H9 (cell line): ENCODE measurements at regions not wholly inside any gene's neighbourhood (a gene's known extent, or its start where the extent isn't known, plus 50 kb on each side); places are given as distances from the start of the nearest gene placed in this dataset.

Source experiments
- DNase-seq: peaks from one replicate; pipeline ENCODE4 v3.0.0-alpha.2; 2017
- H2AFZ ChIP-seq: one replicate; pipeline ENCODE4 v1.6.1; 2013; ENCODE audit warnings: mild to moderate bottlenecking, low read length, control low read depth, moderate library complexity
- H2AK5ac ChIP-seq: 2 replicates; pipeline ENCODE4 v1.6.1; 2013; ENCODE audit warnings: low read length, control low read depth, mixed read lengths; ENCODE audit not compliant: insufficient read length
- H2BK120ac ChIP-seq: one replicate; pipeline ENCODE4 v1.6.1; 2013; ENCODE audit warnings: low read depth, mild to moderate bottlenecking, low read length, control low read depth, inconsistent platforms; ENCODE audit not compliant: poor library complexity, severe bottlenecking
- H2BK12ac ChIP-seq: 2 replicates; pipeline ENCODE4 v1.6.1; 2013; ENCODE audit warnings: low read length, control low read depth, mixed read lengths, low read depth; ENCODE audit not compliant: insufficient read length
- H2BK15ac ChIP-seq: 2 replicates; pipeline ENCODE4 v1.6.1; 2013; ENCODE audit warnings: low read depth, low read length, control low read depth
- H2BK20ac ChIP-seq: one replicate; pipeline ENCODE4 v1.6.1; 2013; ENCODE audit warnings: low read depth, mild to moderate bottlenecking, low read length, control low read depth, inconsistent platforms; ENCODE audit not compliant: poor library complexity, severe bottlenecking
- H2BK5ac ChIP-seq: 2 replicates; pipeline ENCODE4 v1.6.1; 2013; ENCODE audit warnings: low read length, control low read depth, mixed read lengths; ENCODE audit not compliant: insufficient read length
- H3K14ac ChIP-seq: 2 replicates; pipeline ENCODE4 v1.6.1; 2013; ENCODE audit warnings: low read length, control low read depth; ENCODE audit not compliant: insufficient read depth
- H3K18ac ChIP-seq: 2 replicates; pipeline ENCODE4 v1.6.1; 2013; ENCODE audit warnings: low read depth, mild to moderate bottlenecking, mixed read lengths, low read length, control low read depth; ENCODE audit not compliant: insufficient read length
- H3K23ac ChIP-seq: 2 replicates; pipeline ENCODE4 v1.6.1; 2013; ENCODE audit warnings: low read length, control low read depth, mixed read lengths, low read depth; ENCODE audit not compliant: insufficient read length
- H3K23me2 ChIP-seq: 2 replicates; pipeline ENCODE4 v1.6.1; 2013; ENCODE audit warnings: low read depth, mild to moderate bottlenecking, mixed read lengths, low read length, control low read depth; ENCODE audit not compliant: insufficient read length, poor library complexity, severe bottlenecking
- H3K27ac ChIP-seq: 2 replicates; pipeline ENCODE4 v1.5.1; 2013; ENCODE audit warnings: low read length, control low read depth, mixed read lengths, low read depth; ENCODE audit not compliant: insufficient read length
- H3K27me3 ChIP-seq: 2 replicates; pipeline ENCODE4 v1.6.1; 2013; ENCODE audit warnings: low read length, control low read depth, inconsistent platforms; ENCODE audit not compliant: insufficient read depth
- H3K4ac ChIP-seq: 2 replicates; pipeline ENCODE4 v1.6.1; 2013; ENCODE audit warnings: low read depth, mild to moderate bottlenecking, control low read depth, inconsistent platforms, low read length, moderate library complexity
- H3K4me1 ChIP-seq: 2 replicates; pipeline ENCODE4 v1.6.1; 2013; ENCODE audit warnings: low read length, control low read depth, inconsistent platforms; ENCODE audit not compliant: insufficient read depth
- H3K4me2 ChIP-seq: 2 replicates; pipeline ENCODE4 v1.6.1; 2013; ENCODE audit warnings: low read length, control low read depth, mixed read lengths; ENCODE audit not compliant: insufficient read length, insufficient read depth
- H3K56ac ChIP-seq: 2 replicates; pipeline ENCODE4 v1.6.1; 2013; ENCODE audit warnings: low read depth, mild to moderate bottlenecking, mixed read lengths, low read length, control low read depth; ENCODE audit not compliant: insufficient read length
- H3K79me1 ChIP-seq: 2 replicates; pipeline ENCODE4 v1.6.1; 2013; ENCODE audit warnings: low read depth, mild to moderate bottlenecking, moderate library complexity, low read length, control low read depth, inconsistent platforms; ENCODE audit not compliant: insufficient read depth, poor library complexity, severe bottlenecking
- H3K79me2 ChIP-seq: 2 replicates; pipeline ENCODE4 v1.6.1; 2013; ENCODE audit warnings: low read length, control low read depth, inconsistent platforms; ENCODE audit not compliant: insufficient read depth
- H3K9ac ChIP-seq: 2 replicates; pipeline ENCODE4 v1.6.1; 2013; ENCODE audit warnings: low read length, control low read depth, mixed read lengths; ENCODE audit not compliant: insufficient read length; ENCODE audit errors: extremely low read depth
- H3K9me3 ChIP-seq: one replicate; pipeline ENCODE4 v1.6.1; 2013; ENCODE audit warnings: low read depth, low read length, inconsistent platforms; ENCODE audit not compliant: control insufficient read depth
- H3T11ph ChIP-seq: one replicate; pipeline ENCODE4 v1.6.1; 2013; ENCODE audit warnings: mild to moderate bottlenecking, low read length, control low read depth, inconsistent platforms
- H4K20me1 ChIP-seq: one replicate; pipeline ENCODE4 v1.6.1; 2013; ENCODE audit not compliant: control insufficient read depth, insufficient read length, insufficient read depth
- H4K5ac ChIP-seq: 2 replicates; pipeline ENCODE4 v1.6.1; 2013; ENCODE audit warnings: low read depth, mild to moderate bottlenecking, mixed read lengths, low read length, control low read depth; ENCODE audit not compliant: insufficient read length
- H4K8ac ChIP-seq: replicated peaks from 2 replicates; pipeline ENCODE4 v1.6.1; 2013; ENCODE audit warnings: low read length, control low read depth, mixed read lengths, low read depth; ENCODE audit not compliant: insufficient read length
- H4K91ac ChIP-seq: 2 replicates; pipeline ENCODE4 v1.6.1; 2013; ENCODE audit warnings: low read depth, mild to moderate bottlenecking, moderate library complexity, mixed read lengths, low read length, control low read depth; ENCODE audit not compliant: insufficient read length
- H3K27ac Mint-ChIP-seq, 3 experiments: 2 replicates in 2 of 3; 3 replicates in 1 of 3; pipeline ENCODE4 v1.8.0; 2020 to 2021; ENCODE audit warnings: mixed read lengths in 3 of 3, mild to moderate bottlenecking in 1 of 3, moderate library complexity in 1 of 3
- H3K27me3 Mint-ChIP-seq: 2 replicates; pipeline ENCODE4 v1.8.0; 2021; ENCODE audit warnings: low read depth, mild to moderate bottlenecking, moderate library complexity, mixed read lengths
- H3K36me3 Mint-ChIP-seq, 3 experiments: 2 replicates in 2 of 3; 3 replicates in 1 of 3; pipeline ENCODE4 v1.8.0; 2020 to 2021; ENCODE audit warnings: low read depth in 3 of 3, mixed read lengths in 3 of 3; ENCODE audit not compliant: insufficient read depth in 1 of 3
- H3K4me1 Mint-ChIP-seq, 2 experiments: 2 replicates each; pipeline ENCODE4 v1.8.0; 2020; ENCODE audit warnings: mixed read lengths in 2 of 2
- H3K4me3 Mint-ChIP-seq, 2 experiments: 2 replicates in 1 of 2; 3 replicates in 1 of 2; pipeline ENCODE4 v1.8.0; 2020 to 2021; ENCODE audit warnings: mild to moderate bottlenecking in 2 of 2, mixed read lengths in 2 of 2, moderate library complexity in 1 of 2
- H3K9me3 Mint-ChIP-seq, 2 experiments: 2 replicates in 1 of 2; 3 replicates in 1 of 2; pipeline ENCODE4 v1.8.0; 2020; ENCODE audit warnings: mild to moderate bottlenecking in 2 of 2, mixed read lengths in 2 of 2, moderate library complexity in 1 of 2
- CTCF ChIP-seq: fragments of 200-600 bp; sonication (generic); conservative IDR thresholded peaks from 3 replicates; pipeline ENCODE4 v1.8.0; 2021; ENCODE audit warnings: antibody characterized with exemption, mild to moderate bottlenecking
- WGBS: extraction: QIAGEN DNeasy Blood & Tissue Kit; methylation state at CpG from one replicate; pipeline ENCODE4 v1.1.7; 2013; ENCODE audit warnings: missing lambda C conversion rate, low lambda C conversion rate, mixed read lengths; ENCODE audit not compliant: insufficient read length; ENCODE audit errors: extremely low coverage; 5-methylcytosine and 5-hydroxymethylcytosine counted together

GRCh38 chr18:47331641-47332040, 80.2 kb upstream of the SKOR2 start:
- DNase-seq = no peak
- no peak overlapping the region for H4K8ac ChIP-seq
- no peak overlapping the region for H2BK12ac ChIP-seq
- Mint-ChIP-seq H3K9me3 (no peaks in the 10 kb centered on the region), H3K4me3 (no peak overlapping the region), H3K36me3 (no peaks in the 10 kb centered on the region; a peak in 1 of 7 replicates), H3K27me3 (peaks cover 11% of the 10 kb centered on the region), H3K27ac (no peak overlapping the region; a peak in 1 of 7 replicates), H3K4me1 (peaks cover 13 to 17% of the 10 kb centered on the region in 2 experiments)
- TF ChIP-seq CTCF = no peak
- 0 out of 2 replicates have a peak, but pooled peaks cover 2% of the 10 kb centered on the region for H3K27me3 ChIP-seq
- H2BK20ac ChIP-seq = no peak overlapping the region
- no peak overlapping the region for H2BK5ac ChIP-seq
- no peaks in the 10 kb centered on the region for H3K9me3 ChIP-seq
- no peak overlapping the region for H4K91ac ChIP-seq
- H3K79me1 ChIP-seq = no peaks in the 10 kb centered on the region
- no peak overlapping the region for H2BK120ac ChIP-seq
- H3K18ac ChIP-seq = no peak overlapping the region
- H3T11ph ChIP-seq = no peak overlapping the region
- peaks cover 4% of the 10 kb centered on the region; the same call in 1 of the 2 replicates for H3K4me1 ChIP-seq
- no peak overlapping the region for H2AK5ac ChIP-seq
- no peak overlapping the region for H3K14ac ChIP-seq
- WGBS = no CpG with 5 or more reads among the region's 1 CpG
- H2BK15ac ChIP-seq = no peak overlapping the region
- no peaks in the 10 kb centered on the region for H3K79me2 ChIP-seq
- H3K56ac ChIP-seq = no peak overlapping the region
- no peaks in the 10 kb centered on the region for H3K23me2 ChIP-seq
- no peak overlapping the region for H4K5ac ChIP-seq
- no peak overlapping the region for H3K27ac ChIP-seq
- H3K4me2 ChIP-seq = no peak overlapping the region
- no peak overlapping the region for H3K4ac ChIP-seq
- no peak overlapping the region for H2AFZ ChIP-seq
- no peak overlapping the region for H3K9ac ChIP-seq
- H4K20me1 ChIP-seq = no peaks in the 10 kb centered on the region
- H3K23ac ChIP-seq = no peak overlapping the region
